Astrocyte of the spinal cord (primary cell): ENCODE measurements at regions not wholly inside any gene's neighbourhood (a gene's known extent, or its start where the extent isn't known, plus 50 kb on each side); places are given as distances from the start of the nearest gene placed in this dataset.

Experiments
- DNase-seq: peaks from one replicate; pipeline ENCODE4 v3.0.0; 2011; ENCODE audit warnings: low read depth, low spot score
- H3K4me3 ChIP-seq: 2 replicates; pipeline ENCODE4 v1.5.1; 2011; ENCODE audit warnings: low read depth, mild to moderate bottlenecking, low read length, moderate library complexity
- CTCF ChIP-seq: IDR thresholded peaks from 2 replicates; pipeline ENCODE4 v1.5.1; 2012; ENCODE audit warnings: low read depth, mild to moderate bottlenecking, low read length, inconsistent platforms
- in situ Hi-C: cut with HindIII; loops from 2 replicates; pipeline ENCODE4 v1.10.0; 2017; ENCODE audit warnings: low sequenced_read_pairs

- H3K4me3 ChIP-seq: no peak overlapping the region
- peak; percentile 52 for DNase-seq
- in situ Hi-C loops: no loop called here
- peak; percentile 34 for TF ChIP-seq CTCF
Observed at GRCh38 chr10:90579602-90580242, 278.1 kb downstream of the HTR7 start.

DNA sequence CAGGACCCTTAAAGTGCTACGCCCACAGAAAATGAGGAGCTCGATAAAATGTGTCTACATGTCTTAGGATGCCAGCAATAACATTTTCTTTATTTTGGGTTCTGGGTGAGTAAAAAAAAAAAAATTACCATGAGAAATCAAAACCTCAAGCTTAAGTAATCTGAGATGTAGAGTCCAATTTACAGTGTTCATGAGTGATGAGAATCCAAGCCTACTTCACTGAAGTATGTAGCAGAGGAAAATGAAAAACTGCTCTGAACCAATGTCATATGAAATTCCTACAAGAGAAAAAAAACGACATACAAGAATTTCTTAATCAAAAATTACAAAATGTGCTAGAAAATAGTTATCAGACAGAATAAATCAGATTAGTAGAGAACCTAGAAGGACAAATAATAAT is 274.4 kb downstream of the HTR7 start:
- no peak for TF ChIP-seq CTCF
- H3K4me3 ChIP-seq: no peak overlapping the region
- in situ Hi-C loops: no loop called here
- peak; percentile 27 for DNase-seq

GRCh38 chr10:90587081-90587491 is 270.8 kb downstream of the HTR7 start:
- in situ Hi-C loops: no loop called here
- DNase-seq: peak; percentile 86
- no peak for TF ChIP-seq CTCF
- H3K4me3 ChIP-seq: no peak overlapping the region

DNA sequence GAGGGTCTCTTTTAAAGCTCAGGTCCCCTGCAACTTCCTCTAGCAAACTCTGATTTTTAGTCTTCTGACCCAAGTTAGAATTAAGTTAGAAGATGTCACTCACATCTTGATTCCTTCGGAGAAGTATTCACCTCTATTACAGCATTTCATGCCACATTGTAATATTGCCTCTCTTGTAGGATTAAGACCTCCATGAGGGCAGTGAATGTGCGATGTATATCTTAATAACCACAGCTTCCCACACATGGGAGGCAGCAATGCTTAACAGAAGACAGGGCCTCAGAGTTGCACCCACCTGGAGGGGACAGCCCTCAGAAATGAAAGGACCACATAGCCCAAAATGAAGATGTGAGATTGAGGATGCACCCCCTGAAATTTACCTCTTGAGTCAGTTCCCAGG is 270.3 kb downstream of the HTR7 start:
- TF ChIP-seq CTCF: no peak
- no peak for DNase-seq
- in situ Hi-C loops: no loop called here
- H3K4me3 ChIP-seq: no peak overlapping the region

GRCh38 chr10:90588222-90588621 is 269.6 kb downstream of the HTR7 start:
- in situ Hi-C loops: no loop called here
- TF ChIP-seq CTCF: no peak
- no peak overlapping the region for H3K4me3 ChIP-seq
- DNase-seq: no peak

- DNase-seq: no peak
- no peak overlapping the region for H3K4me3 ChIP-seq
- in situ Hi-C loops: no loop called here
- no peak for TF ChIP-seq CTCF
Observed at GRCh38 chr10:90589825-90590224, 268.0 kb downstream of the HTR7 start.
